ENCODE measurements at regions not wholly inside any gene's neighbourhood (a gene's known extent, or its start where the extent isn't known, plus 50 kb on each side); places are given as distances from the start of the nearest gene placed in this dataset.
"Not testable (repeated sequence)": the region's sequence is repeated elsewhere in the genome, so short reads cannot be mapped to it uniquely, and the experiment has no call there.

DNA sequence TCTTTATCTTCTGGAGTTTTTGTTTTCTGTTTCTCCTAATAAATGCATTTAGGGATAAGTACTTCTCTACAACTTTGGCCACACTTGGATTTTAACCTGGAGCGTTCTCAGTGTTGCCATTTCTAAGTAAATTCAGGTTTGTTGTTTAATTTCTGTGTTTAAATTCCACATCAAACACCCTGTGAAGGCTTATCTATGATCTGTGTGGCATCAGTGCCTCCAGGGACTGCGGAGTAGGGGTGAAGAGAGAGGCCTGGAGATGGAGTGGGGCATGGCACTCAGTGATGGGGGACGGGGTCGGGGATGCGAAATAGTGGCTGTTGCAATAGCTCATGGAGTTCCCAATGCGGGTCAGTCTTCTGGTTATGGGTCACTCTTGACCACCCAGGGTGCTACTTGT is 294.8 kb downstream of the HS3ST3B1 start:
- DNase-seq: no peak

- DNase-seq: no peak
Measured at GRCh38 chr17:14594690-14595089, 293.8 kb downstream of the HS3ST3B1 start.

GRCh38 chr17:14593956-14594355 is 293.1 kb downstream of the HS3ST3B1 start:
- DNase-seq: no peak

- DNase-seq: no peak
Measured at GRCh38 chr17:14590459-14591250, 289.8 kb downstream of the HS3ST3B1 start.

GRCh38 chr17:14585099-14585498 is 284.2 kb downstream of the HS3ST3B1 start:
- no peak for DNase-seq

- DNase-seq: no peak
Measured at GRCh38 chr17:14582996-14583395, 282.1 kb downstream of the HS3ST3B1 start.

DNA sequence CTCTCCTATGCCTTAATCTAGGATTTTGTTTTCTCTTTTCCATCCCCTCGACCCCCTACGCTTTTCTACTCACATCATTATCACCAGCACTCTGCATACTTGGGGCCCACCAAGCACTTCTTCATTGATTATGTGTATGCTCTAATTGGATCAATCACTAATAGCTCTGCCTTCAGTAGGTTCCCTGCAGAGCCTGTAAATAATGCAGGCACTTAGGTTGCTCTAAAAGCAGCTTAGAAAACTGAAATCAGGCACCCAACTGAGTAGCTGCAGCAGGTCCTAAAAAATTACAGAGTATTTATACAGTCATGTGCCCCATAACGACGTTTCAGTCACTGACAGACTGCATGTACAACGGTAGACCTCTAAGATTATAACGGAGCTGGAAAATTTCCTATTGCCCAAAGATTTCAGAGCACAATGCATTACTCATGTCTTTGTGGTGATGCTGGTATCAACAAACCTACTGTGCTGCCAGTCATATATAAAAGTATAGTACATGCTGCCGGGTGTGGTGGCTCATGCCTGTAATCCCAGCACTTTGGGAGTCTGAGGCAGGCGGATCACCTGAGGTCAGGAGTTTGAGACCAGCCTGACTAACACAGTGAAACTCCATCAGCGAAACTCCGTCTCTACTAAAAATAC is 280.4 kb downstream of the HS3ST3B1 start:
- no peak for DNase-seq

- no peak for DNase-seq
Measured at GRCh38 chr17:14580499-14580898, 279.6 kb downstream of the HS3ST3B1 start.

DNA sequence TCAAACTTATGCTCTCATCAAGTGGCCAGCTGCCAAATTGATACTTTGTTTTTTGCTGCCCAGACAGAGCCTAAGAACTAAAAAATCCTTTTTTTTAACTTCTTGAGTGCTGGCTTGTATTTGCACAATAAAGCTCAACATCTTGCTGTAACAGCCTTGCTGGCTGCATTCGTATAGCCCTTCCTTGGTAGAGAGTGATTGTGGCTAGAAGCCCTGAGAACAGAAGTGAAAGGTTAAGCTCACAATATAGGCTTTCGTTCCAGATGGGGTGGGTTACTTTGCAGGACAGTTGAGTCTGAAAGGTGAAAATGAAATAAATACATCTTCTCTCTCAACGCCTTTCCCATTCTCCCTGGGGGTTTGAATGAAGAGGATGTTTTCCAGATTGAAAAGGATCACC is 278.8 kb downstream of the HS3ST3B1 start:
- DNase-seq: no peak

DNA sequence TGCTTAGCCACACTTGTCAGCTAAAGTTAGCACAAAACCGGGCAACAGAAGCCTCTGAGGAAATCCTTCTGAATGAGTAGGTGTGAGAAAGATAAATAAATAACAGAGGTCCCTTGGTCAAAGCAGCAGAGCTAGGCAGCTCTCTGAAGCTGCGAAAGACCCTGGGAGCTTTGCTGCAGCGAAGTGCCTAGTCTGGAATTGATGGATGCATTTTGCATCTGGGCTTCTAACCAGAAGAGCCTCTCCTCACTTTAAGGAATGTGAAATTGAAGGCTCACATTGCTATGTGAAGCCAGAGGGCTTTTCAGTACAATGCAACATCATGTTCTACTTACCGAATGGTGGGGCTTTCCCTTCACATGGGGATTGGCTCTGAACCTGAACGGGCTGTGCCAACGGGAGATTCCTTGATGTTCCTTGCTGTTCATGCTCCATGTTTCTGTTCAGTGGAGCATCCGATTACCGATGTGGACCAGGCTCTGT is 274.6 kb downstream of the HS3ST3B1 start:
- no peak for DNase-seq

- not testable (repeated sequence) for DNase-seq
Measured at GRCh38 chr17:14560325-14560724, 259.4 kb downstream of the HS3ST3B1 start.

- DNase-seq: no peak
Measured at GRCh38 chr17:14559264-14560119, 258.6 kb downstream of the HS3ST3B1 start.

DNA sequence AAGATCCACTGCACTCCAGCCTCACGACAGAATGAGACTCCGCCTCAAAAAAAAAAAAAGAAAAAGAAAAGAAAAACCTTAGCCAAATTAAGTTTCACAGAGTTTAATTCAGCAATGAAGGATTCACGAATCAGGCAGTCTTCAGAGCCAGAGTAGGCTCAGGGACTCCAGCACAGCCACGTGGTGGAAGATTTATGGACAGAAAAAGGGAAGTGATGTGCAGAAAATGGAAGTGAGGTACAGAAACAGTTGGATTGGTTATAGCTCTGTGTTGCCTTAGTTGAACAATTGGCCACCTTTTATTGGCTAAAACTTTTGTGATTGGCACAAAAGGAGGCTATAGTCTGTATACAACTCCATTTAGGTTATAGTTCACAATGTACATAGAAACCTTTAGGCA is 256.6 kb downstream of the HS3ST3B1 start:
- no peak for DNase-seq

DNA sequence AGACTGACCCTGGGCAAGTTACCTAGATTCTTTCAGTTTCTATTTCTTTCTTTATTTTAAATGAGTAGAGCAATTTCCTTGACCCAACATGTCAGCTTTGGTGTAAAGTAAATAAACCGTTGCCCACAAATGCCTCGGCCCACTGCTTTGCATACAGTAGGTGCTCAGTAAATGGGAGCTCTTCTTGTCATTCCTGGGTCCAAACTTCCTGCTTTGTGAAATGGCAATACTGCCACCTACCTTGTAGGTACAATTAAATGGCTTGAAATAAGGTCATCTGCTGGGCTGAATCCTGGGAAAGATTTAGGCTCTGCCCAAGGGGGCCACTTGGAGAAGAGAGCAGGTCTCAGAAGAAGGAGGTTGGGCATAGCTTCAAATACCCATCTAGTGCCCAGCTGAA is 253.0 kb downstream of the HS3ST3B1 start:
- no peak for DNase-seq

GRCh38 chr17:14552306-14552705 is 251.4 kb downstream of the HS3ST3B1 start:
- DNase-seq: no peak

GRCh38 chr17:14547556-14547955 is 246.7 kb downstream of the HS3ST3B1 start:
- no peak for DNase-seq

DNA sequence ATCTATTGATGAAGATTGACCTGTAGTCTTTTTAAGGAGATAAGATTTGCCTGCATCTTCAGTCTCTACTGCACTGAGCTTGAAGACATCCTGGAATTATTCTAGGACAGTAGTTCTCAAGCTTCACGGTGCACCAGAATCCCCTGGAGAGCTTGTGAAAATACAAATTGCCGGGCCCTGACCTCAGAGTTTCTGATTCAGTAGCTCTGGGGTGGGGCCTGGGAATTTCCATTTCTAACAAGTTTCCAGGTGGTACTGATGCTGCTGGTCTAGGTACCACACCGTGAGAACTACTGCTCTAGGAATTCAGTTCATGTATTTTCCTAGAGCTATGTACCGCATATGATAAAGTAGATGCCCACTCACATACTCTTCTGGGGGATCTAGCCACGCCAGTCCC is 246.1 kb downstream of the HS3ST3B1 start:
- no peak for DNase-seq

DNA sequence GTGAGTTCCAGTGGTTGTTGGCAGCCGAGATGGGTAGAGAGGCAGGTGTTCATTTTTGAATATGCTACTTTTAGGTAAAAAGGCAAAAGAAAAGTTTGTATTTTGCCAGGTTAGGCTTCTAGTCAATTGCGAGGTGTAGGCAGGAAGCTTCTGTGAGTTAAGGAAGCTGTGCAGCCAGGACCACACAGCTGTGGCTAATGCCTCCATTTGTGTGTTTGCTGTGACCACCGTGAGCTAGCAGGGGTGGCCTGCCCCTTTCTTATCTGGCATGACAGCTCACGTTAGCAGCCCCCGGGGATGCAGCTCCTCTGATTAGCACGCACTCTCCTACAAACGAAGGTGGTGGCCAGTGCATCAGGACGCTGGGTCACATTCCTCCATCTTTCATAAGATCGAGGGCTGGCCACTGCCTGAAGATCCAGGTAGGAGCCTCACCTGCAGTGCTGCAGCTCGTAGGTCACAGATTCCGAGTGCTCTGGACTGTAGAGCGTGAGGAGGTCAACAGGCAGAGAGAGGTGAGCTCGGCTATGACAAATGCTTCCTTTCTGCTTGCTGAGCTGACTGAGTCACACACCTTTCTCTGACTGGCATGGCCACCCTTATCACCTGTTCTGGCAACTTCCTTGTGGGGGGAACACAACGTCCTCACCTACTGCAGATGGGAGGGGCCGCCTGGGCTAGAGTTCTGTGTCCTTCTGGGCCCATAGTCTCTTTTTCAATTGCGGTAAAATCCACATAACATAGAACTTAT is 244.4 kb downstream of the HS3ST3B1 start:
- no peak for DNase-seq

GRCh38 chr17:14541714-14542113 is 240.8 kb downstream of the HS3ST3B1 start:
- no peak for DNase-seq

GRCh38 chr17:14539801-14540200 is 238.9 kb downstream of the HS3ST3B1 start:
- DNase-seq: no peak

DNA sequence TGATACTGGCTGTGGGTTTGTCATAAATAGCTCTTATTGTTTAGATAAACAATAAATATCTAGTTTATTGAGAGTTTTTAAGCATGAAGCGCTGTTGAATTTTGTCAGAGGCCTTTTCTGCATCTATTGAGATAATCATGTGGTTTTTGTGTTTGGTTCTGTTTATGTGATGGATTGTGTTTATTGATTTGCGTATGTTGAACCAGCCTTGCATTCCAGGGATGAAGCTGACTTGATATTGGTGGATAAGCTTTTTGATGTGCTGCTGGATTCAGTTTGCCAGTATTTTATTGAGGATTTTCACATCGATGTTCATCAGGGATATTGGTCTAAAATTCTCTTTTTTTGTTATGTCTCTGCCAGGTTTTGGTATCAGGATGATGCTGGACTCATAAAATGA is 231.4 kb downstream of the HS3ST3B1 start:
- DNase-seq: not testable (repeated sequence)

DNA sequence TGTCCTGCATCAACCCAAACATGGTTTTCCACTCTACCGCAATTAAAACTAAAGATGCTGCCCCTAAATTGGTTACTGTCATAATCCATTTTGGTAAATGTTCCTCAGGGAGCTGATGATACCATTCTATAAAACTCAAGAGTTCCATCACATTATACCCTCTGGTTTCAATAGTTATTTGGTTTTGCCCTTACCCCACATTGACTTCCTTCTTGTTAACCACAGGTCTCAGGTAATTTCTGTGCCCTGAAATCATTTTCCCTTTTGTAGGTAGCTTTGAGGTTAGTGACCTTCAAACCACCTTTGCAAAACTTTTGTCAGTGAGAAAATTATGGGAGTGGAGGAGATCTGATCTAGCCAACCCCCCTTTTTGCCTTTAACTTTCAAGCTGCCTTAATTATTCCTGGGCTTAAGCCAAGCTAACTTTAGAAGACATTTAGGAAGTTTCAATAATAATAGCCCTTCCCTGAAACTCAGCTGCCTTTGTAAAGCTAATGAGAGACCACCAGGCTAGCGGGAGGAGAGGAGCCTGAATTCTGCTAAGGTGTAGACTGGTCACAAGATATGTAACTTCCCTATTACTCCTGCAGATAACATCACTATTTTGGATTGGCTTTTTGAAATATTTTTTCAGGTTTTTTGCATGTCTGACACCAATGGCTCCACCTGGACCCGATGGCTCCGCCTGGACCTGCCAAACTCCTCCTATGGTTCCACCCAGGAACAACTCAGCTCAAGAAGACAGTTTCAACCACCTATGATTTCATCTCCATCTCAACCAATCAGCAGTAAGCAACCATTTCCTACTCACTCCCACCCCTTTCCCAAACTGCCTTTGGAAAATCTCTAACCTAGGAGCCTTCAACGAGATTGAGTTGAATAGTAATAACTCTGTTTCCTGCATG is 224.9 kb downstream of the HS3ST3B1 start:
- no peak for DNase-seq

Data from CD4-positive, alpha-beta T cell treated with Interferon gamma for 1 hour (primary cell).